Common myeloid progenitor, CD34-positive (primary cell): ENCODE measurements at regions not wholly inside any gene's neighbourhood (a gene's known extent, or its start where the extent isn't known, plus 50 kb on each side); places are given as distances from the start of the nearest gene placed in this dataset.

Experiments
- CTCF ChIA-PET: fragments of 350-600 bp; sonication (Branson Sonifier 250); formaldehyde crosslinking; loops from one replicate; lab custom pipeline; 2021; ENCODE audit warnings: antibody characterized with exemption; lab: Charles Lee
- POLR2A ChIA-PET: fragments of 350-600 bp; sonication (Branson Sonifier 250); formaldehyde crosslinking; loops from one replicate; lab custom pipeline; 2021; ENCODE audit warnings: antibody characterized with exemption; lab: Charles Lee
- DNase-seq, 3 donors: peaks; one replicate each; pipeline versions ENCODE4 v3.0.0 to v3.0.0-alpha.2; 2013
- H3K27ac ChIP-seq, 2 experiments: 1 replicate in 1 of 2; 2 replicates in 1 of 2; pipeline ENCODE4 v1.7.0; 2013; ENCODE audit warnings: inconsistent platforms in 2 of 2, low read length in 2 of 2, mild to moderate bottlenecking in 2 of 2, low read depth in 1 of 2, moderate library complexity in 1 of 2; ENCODE audit not compliant: severe bottlenecking in 2 of 2, insufficient read depth in 1 of 2, poor library complexity in 1 of 2
- H3K27me3 ChIP-seq, 5 experiments: replicated peaks in 2 of 5; 1 replicate in 3 of 5; 2 replicates in 2 of 5; pipeline versions ENCODE4 v1.6.1 to v1.7.0; 2013; ENCODE audit warnings: low read length in 4 of 5, mild to moderate bottlenecking in 2 of 5, moderate library complexity in 2 of 5, inconsistent platforms in 1 of 5; ENCODE audit not compliant: insufficient read depth in 5 of 5, control insufficient read depth in 4 of 5
- H3K36me3 ChIP-seq, 4 experiments: 1 replicate in 2 of 4; 2 replicates in 2 of 4; pipeline versions ENCODE4 v1.6.1 to v1.7.0; 2013; ENCODE audit warnings: low read length in 3 of 4, control low read depth in 1 of 4, mild to moderate bottlenecking in 1 of 4; ENCODE audit not compliant: control insufficient read depth in 4 of 4, insufficient read depth in 4 of 4
- H3K4me1 ChIP-seq, 4 experiments: 1 replicate in 3 of 4; 2 replicates in 1 of 4; pipeline versions ENCODE4 v1.6.1 to v1.7.1; 2013; ENCODE audit warnings: low read length in 3 of 4, mild to moderate bottlenecking in 3 of 4, control low read depth in 1 of 4, inconsistent platforms in 1 of 4, moderate library complexity in 1 of 4; ENCODE audit not compliant: control insufficient read depth in 4 of 4, insufficient read depth in 4 of 4; ENCODE audit errors: control extremely low read depth in 1 of 4
- H3K4me3 ChIP-seq, 7 experiments: 1 replicate in 4 of 7; 2 replicates in 3 of 7; pipeline versions ENCODE4 v1.5.1 to v1.7.0; 2013; ENCODE audit warnings: mild to moderate bottlenecking in 7 of 7, low read length in 6 of 7, moderate library complexity in 6 of 7, inconsistent platforms in 2 of 7, low read depth in 2 of 7, control low read depth in 1 of 7; ENCODE audit not compliant: insufficient read depth in 4 of 7, control insufficient read depth in 1 of 7; ENCODE audit errors: extremely low read depth in 1 of 7
- H3K9me3 ChIP-seq, 5 experiments: 1 replicate in 4 of 5; 2 replicates in 1 of 5; pipeline versions ENCODE4 v1.6.1 to v1.7.1; 2013; ENCODE audit warnings: low read length in 4 of 5, mild to moderate bottlenecking in 2 of 5, inconsistent platforms in 1 of 5, low read depth in 1 of 5, moderate library complexity in 1 of 5; ENCODE audit not compliant: control insufficient read depth in 4 of 5, insufficient read depth in 2 of 5; ENCODE audit errors: control extremely low read depth in 1 of 5
- WGBS: methylation state at CpG from one replicate; pipeline ENCODE4 v1.1.5; 2013; ENCODE audit not compliant: insufficient coverage; 5-methylcytosine and 5-hydroxymethylcytosine counted together

GRCh38 chr6:99814230-99814928, 179.6 kb downstream of the MCHR2 start:
- CTCF ChIA-PET, result no interaction called here

GRCh38 chr6:99816795-99817194, 177.2 kb downstream of the MCHR2 start:
- POLR2A ChIA-PET, result no interaction called here
- Histone ChIP-seq H3K4me1 (no peaks in the 10 kb centered on the region), H3K27ac (no peak overlapping the region), H3K9me3 (no peaks in the 10 kb centered on the region), H3K27me3 (peaks cover 0 to 6% (median 0%) of the 10 kb centered on the region in 5 experiments), H3K36me3 (no peaks in the 10 kb centered on the region), H3K4me3 (no peak overlapping the region)
- WGBS, result 90% methylated on average over 5 of the region's 5 CpGs
- CTCF ChIA-PET, result no interaction called here
- DNase-seq, result no peak

More at GRCh38 chr6:99814230-99814928, 179.6 kb downstream of the MCHR2 start:
- Histone ChIP-seq H3K27ac (no peak overlapping the region), H3K27me3 (peaks cover 0 to 5% (median 0%) of the 10 kb centered on the region in 5 experiments), H3K4me3 (no peak overlapping the region), H3K9me3 (peaks cover 0 to 3% (median 0%) of the 10 kb centered on the region in 5 experiments), H3K36me3 (no peaks in the 10 kb centered on the region), H3K4me1 (no peaks in the 10 kb centered on the region)
- DNase-seq, result no peak
- WGBS, result 82% methylated on average over 2 of the region's 6 CpGs
- POLR2A ChIA-PET, result no interaction called here

- Histone ChIP-seq H3K4me3 (no peak overlapping the region), H3K4me1 (peaks cover 0 to 4% (median 0%) of the 10 kb centered on the region in 4 experiments), H3K27ac (no peak overlapping the region), H3K27me3 (peaks cover 0 to 13% (median 4%) of the 10 kb centered on the region in 5 experiments), H3K36me3 (no peaks in the 10 kb centered on the region), H3K9me3 (no peaks in the 10 kb centered on the region)
- ChIA-PET CTCF (interaction anchor here (0.6 kb wide), 1 partner anchor 927 kb away, joined by 5 read pairs; no protein-coding TSS in a partner anchor), POLR2A (no interaction called here)
- no CpG with 5 or more reads among the region's 2 CpGs for WGBS
- no peak for DNase-seq
Observed at GRCh38 chr6:99818161-99818560, 175.9 kb downstream of the MCHR2 start.

GRCh38 chr6:99819853-99820252, 174.2 kb downstream of the MCHR2 start:
- ChIA-PET CTCF (interaction anchor here (1.9 kb wide), 1 partner anchor 352 kb away, joined by 6 read pairs; no protein-coding TSS in a partner anchor), POLR2A (no interaction called here)
- Histone ChIP-seq H3K4me3 (no peak overlapping the region), H3K9me3 (no peaks in the 10 kb centered on the region), H3K27me3 (peaks cover 0 to 16% (median 4%) of the 10 kb centered on the region in 5 experiments), H3K27ac (no peak overlapping the region), H3K4me1 (peaks cover 0 to 6% (median 0%) of the 10 kb centered on the region in 4 experiments), H3K36me3 (no peaks in the 10 kb centered on the region)
- WGBS, result 92% methylated on average over 1 of the region's 5 CpGs
- DNase-seq, result no peak

GRCh38 chr6:99821164-99821563, 172.9 kb downstream of the MCHR2 start:
- no peak overlapping the region for H3K27ac ChIP-seq
- CTCF ChIA-PET, result interaction anchor here (0.7 to 2.7 kb wide), 7 partner anchors 9 to 491 kb away, joined by 3 to 6 read pairs (median 3); no protein-coding TSS in a partner anchor
- H3K36me3 ChIP-seq, result no peaks in the 10 kb centered on the region
- peaks cover 0 to 16% (median 4%) of the 10 kb centered on the region in 5 experiments for H3K27me3 ChIP-seq
- no peak for DNase-seq
- WGBS, result 93% methylated on average over 4 of the region's 6 CpGs
- peaks cover 0 to 6% (median 0%) of the 10 kb centered on the region in 4 experiments for H3K4me1 ChIP-seq
- no peaks in the 10 kb centered on the region for H3K9me3 ChIP-seq
- no peak overlapping the region for H3K4me3 ChIP-seq
- POLR2A ChIA-PET, result no interaction called here

GRCh38 chr6:99822741-99823512, 171.1 kb downstream of the MCHR2 start:
- Histone ChIP-seq H3K27ac (no peak overlapping the region), H3K4me3 (peak overlapping the region in 2 of 7 experiments; percentile 20 to 62), H3K27me3 (peaks cover 0 to 16% (median 4%) of the 10 kb centered on the region in 5 experiments), H3K9me3 (no peaks in the 10 kb centered on the region), H3K4me1 (peaks cover 0 to 6% (median 0%) of the 10 kb centered on the region in 4 experiments), H3K36me3 (no peaks in the 10 kb centered on the region)
- POLR2A ChIA-PET, result no interaction called here
- CTCF ChIA-PET, result interaction anchor here (0.9 to 2.7 kb wide), 6 partner anchors 12 to 354 kb away, joined by 3 to 7 read pairs (median 4); no protein-coding TSS in a partner anchor
- peak; percentile 47 to 71 (median 64) for DNase-seq
- 37% methylated on average over 4 of the region's 5 CpGs for WGBS
